Activated CD4-positive, alpha-beta T cell treated with anti-CD3 and anti-CD28 coated beads for 4 hours (primary cell): ENCODE measurements at regions not wholly inside any gene's neighbourhood (a gene's known extent, or its start where the extent isn't known, plus 50 kb on each side); places are given as distances from the start of the nearest gene placed in this dataset.

Source experiments
- DNase-seq, 2 donors: peaks; one replicate each; pipeline ENCODE4 v3.0.0-alpha.2; 2020

DNA sequence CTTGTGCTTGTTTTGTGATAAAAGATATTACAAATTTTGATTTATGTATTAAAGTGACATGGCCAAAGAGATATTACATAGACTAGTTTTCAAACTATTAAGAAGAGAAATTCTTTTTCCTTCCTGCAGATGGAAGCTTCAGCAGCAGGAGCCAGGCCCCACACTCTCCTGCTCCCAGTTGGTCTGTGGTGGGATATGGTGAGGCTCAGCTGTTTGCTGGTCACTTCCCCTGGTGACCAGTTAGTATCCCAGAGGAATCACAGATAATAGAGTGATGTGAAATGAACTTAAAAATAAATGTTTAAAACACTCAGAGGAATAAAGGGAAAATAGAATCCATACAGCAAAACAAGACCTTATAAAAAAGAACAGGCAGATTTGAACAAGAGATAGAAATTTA is 154.7 kb downstream of the KTN1 start:
- no peak for DNase-seq

GRCh38 chr14:55739967-55740648 is 160.1 kb downstream of the KTN1 start:
- no peak for DNase-seq

DNA sequence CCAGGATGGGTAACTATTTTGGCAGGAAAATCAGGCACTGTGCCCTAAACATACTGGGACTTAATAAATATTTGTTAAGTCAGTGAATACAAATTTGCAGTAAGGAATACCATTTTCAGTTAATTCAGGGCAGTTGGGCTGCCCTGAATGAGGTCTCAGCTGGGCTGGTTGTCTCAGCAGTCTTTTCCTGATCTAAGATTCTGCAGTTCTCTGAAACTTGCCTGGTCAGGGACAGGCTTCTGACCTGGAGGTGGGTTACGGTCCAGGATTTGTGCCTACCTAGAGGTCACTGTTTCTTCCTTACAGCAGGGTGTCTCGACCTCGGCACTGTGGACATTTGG is 160.6 kb downstream of the KTN1 start:
- DNase-seq, result no peak

DNA sequence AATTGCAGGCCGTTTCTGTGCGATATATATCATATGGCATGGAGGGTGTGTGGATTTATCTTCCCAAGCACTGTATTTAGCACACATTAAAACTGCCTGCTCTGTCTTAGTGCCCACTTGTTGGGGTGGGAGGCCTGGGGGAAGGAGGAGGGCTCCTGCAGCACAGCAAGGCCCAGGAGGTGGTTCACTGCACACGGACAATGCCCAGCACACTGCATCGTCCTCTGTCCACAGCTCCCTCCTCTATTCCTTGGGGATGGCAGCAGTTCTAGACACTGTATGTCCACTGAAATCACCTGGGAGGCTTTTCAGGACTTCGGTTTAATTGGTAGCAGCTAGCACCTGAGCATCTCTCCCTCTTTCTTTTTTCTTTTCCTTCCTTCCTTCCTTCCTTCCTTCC is 161.2 kb downstream of the KTN1 start:
- no peak for DNase-seq

DNA sequence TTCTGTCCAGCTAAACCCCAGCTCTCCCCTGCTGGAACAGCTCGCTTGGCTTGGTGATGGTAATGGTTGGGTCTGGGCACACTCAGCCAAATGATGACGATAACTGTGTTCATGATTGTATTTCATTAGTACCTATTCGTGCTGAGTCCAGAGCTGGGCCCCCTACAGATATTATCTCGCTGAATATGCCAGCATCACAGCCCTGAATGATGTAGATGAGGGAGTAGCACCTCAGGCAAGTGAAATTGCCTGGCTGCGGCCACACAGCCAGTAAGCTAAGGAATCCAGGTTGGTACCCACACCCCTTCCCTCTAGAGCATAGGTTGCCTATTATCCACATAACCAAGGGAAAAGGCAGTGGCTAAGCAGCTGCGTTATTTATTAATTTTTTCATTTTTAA is 163.5 kb downstream of the KTN1 start:
- no peak for DNase-seq

GRCh38 chr14:55744321-55744720 is 164.3 kb downstream of the KTN1 start:
- no peak for DNase-seq

- no peak for DNase-seq
Measured at GRCh38 chr14:55745906-55746305, 165.9 kb downstream of the KTN1 start.

GRCh38 chr14:55746558-55746957 is 166.6 kb downstream of the KTN1 start:
- no peak for DNase-seq

- DNase-seq, result no peak
Measured at GRCh38 chr14:55747186-55747585, 167.2 kb downstream of the KTN1 start.

- no peak for DNase-seq
Measured at GRCh38 chr14:55749201-55749812, 169.3 kb downstream of the KTN1 start.

DNA sequence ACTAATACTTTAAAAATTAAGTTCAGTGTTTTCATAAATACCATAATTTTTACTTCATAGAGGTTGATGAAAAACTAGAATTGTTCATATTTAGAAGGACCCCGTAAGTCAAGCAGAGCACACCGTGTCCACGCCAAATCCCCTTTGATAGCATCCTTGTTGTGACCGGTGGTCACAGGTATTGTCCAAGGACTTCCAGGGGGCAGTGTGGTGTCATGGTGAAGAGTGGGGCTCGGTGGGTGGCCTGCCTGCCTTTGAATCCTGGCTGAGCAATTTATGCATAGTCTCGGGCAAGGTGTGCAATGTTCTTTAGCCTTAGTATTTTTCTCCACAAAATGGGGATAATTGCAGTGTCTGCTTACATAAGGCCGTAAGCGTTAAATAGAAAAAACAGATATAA is 169.9 kb downstream of the KTN1 start:
- DNase-seq, result no peak

GRCh38 chr14:55752580-55753390 is 172.8 kb downstream of the KTN1 start:
- DNase-seq, result no peak

DNA sequence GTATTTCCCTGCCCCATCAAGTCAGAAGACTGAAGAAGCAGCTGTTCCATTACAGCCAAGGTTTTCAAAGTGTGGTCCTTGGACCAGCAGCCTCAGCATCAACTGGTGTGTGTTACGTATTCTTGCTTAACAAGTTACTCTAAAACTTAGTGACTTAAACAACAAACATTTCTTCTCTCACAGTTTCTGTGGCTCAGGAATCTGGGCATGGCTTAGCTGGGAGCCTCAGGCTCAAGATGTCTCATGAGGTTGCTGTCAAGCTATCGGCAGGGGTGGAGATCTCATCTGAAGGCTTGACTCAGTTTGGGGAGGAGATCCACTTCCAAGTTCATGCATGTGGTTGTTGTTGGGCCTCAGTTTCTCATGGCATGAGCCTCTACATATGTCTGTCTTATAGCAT is 174.5 kb downstream of the KTN1 start:
- DNase-seq, result no peak

- DNase-seq, result no peak
Measured at GRCh38 chr14:55754871-55755270, 174.9 kb downstream of the KTN1 start.

GRCh38 chr14:55756078-55756477 is 176.1 kb downstream of the KTN1 start:
- no peak for DNase-seq

DNA sequence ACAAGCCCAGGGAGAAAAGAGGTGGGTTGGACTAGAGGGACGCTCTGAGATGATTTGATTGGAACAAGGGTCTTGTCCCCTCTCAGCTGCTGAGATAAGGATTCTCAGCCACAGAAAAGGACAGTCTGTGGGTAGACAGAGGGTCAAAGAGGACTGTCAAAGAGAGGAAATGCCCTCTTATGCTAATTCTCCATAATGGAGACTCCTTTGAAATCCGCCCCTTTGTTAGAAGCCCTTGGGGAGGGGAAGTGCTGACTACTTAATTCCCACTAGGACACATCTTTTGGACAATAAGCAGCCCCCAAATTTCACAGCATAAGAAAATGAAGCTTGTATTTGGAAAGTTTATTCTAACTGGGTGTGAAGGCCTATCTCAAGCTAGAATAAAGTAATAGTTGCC is 176.6 kb downstream of the KTN1 start:
- no peak for DNase-seq

GRCh38 chr14:55758796-55759195 is 178.8 kb downstream of the KTN1 start:
- no peak for DNase-seq

GRCh38 chr14:55760789-55761566 is 181.0 kb downstream of the KTN1 start:
- no peak for DNase-seq

- DNase-seq, result no peak
Measured at GRCh38 chr14:55761651-55762050, 181.6 kb downstream of the KTN1 start.

DNA sequence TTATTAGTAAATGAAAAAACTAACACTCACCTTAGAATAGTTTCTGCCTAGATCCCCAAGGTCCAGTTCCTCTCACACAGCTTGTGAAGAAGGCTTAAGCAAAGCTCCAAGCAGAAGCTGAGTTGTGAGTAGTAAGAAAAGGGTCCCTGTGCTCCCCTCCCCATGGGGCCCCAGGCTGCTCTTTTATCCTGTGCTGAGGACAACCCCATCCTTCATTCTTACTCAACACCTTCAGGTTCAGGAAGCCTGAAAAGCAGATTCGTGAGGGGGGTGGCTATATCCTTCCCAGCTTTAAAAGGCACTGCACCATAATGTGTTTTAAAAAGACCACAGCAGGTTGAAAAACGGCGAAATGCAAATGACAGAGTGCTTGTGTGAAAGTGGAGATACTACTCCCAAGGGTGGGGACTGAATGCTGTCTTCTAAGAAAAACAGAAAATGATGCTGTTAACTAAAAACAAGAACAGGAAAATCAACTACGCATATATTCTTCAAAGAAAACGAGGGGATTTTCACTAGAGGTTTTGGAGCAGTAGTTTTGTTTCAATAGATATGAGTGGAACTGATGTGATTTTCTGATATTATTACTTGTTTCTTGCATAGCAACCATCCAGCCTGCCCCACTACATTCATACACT is 182.7 kb downstream of the KTN1 start:
- no peak for DNase-seq

DNA sequence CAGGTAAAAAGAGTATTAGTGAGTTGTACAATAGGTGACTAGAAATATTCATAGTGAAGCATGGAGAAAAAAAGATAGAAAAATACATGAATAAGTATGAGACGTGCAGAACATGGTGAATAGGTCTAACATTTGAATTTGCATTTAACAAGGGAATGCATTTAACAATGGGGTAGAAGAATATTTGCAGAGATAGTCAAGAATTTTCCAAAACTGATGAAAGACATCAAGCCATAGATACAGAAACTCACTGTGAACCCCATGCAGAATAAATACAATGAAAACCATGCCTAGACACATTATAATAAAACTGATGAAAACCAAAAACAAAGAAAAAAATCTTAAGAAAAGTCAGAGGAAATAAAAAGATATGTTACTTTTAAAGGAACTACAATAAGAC is 184.8 kb downstream of the KTN1 start:
- DNase-seq, result no peak

- DNase-seq, result no peak
Measured at GRCh38 chr14:55766071-55766470, 186.1 kb downstream of the KTN1 start.

GRCh38 chr14:55767286-55767685 is 187.3 kb downstream of the KTN1 start:
- DNase-seq, result no peak
